GM12873 (cell line): ENCODE measurements at regions not wholly inside any gene's neighbourhood (a gene's known extent, or its start where the extent isn't known, plus 50 kb on each side); places are given as distances from the start of the nearest gene placed in this dataset.

ENCODE experiments used
- TF ChIP-seq, protein P1 (sequence below): IDR thresholded peaks from 2 replicates; pipeline ENCODE4 v1.5.1; 2012; ENCODE audit warnings: low read depth, mild to moderate bottlenecking, moderate library complexity, low read length, control low read depth; ENCODE audit not compliant: insufficient read depth; ENCODE audit errors: missing control alignments

DNA sequence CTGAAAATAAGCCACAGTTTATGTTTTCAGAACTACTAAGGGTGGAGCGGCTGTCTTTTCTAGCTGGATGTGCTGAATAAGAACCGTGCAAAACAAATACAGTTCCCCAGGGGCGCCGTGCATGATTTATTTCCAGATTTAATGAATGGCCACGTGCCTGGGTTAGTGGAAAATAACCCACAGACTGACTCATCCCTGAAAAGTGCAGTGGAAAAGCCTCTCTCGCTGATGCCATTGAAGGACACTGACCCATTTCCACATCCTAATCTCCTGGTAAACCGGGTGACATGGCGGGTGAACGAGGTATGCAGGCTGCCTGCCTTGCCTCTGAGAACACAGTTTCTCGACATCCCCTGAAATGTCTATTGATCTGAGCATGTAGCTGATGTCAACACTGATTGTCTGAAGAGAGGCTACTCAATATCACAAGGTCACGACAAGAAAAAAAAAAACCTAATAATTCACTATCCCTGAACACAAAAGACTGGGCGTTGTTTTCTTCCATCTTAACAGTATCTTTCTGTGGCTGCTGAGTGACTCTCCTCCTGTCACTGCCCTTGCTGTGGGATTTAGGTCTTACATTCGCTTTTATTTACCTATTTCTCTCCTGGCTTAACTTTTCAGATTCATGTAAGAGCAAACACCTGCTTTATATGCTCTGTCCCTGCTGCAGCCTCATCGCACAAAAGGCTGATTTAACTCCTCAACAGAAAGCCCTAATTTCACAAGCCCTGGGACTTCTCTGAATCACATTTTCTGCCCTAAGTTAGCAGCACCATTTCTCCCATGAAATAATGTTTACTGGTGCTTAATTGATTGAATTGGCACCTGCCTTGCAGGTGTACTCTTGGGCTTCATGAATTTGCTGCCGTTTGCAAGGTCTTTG, 76.9 kb upstream of the SCOC start:
- TF ChIP-seq, protein P1, sequence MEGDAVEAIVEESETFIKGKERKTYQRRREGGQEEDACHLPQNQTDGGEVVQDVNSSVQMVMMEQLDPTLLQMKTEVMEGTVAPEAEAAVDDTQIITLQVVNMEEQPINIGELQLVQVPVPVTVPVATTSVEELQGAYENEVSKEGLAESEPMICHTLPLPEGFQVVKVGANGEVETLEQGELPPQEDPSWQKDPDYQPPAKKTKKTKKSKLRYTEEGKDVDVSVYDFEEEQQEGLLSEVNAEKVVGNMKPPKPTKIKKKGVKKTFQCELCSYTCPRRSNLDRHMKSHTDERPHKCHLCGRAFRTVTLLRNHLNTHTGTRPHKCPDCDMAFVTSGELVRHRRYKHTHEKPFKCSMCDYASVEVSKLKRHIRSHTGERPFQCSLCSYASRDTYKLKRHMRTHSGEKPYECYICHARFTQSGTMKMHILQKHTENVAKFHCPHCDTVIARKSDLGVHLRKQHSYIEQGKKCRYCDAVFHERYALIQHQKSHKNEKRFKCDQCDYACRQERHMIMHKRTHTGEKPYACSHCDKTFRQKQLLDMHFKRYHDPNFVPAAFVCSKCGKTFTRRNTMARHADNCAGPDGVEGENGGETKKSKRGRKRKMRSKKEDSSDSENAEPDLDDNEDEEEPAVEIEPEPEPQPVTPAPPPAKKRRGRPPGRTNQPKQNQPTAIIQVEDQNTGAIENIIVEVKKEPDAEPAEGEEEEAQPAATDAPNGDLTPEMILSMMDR, result no peak

DNA sequence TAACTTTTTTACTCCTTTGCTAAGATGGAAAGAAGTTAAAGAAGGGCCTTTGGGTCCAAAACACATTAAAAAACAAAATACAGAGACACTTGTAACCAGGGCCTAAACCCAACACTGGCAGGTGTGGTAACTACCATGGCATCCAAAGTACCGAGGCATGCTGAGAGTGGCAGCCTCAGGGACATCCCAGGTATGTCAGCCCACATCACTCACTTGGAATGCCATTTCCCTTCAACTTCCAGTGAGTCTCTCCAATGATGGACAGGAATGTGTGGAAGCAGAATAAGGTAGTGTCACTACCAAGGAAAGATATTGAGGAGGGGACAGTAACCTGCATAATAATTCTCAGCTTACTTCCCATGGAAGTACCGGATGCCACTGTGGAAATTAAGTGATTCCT, 79.5 kb upstream of the SCOC start:
- TF ChIP-seq, protein P1, result no peak

DNA sequence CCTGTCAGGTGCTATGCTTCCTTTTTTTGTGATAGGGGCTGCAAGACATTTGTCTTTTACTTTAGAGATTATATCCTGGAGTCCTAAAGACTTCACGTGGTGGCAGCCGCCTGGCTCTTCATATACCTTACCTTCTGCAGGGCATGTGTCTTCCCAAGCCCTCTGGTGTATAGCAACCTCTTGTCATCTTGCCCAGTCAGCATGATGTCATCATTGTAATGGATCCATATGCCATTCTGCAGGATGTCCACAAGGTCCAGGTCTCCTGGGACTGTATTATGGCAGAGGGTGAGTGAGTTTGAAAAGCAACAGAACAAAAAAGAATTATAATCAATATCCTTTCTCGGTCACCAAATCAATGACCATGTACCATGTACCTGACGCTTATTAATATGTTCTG, 82.2 kb upstream of the SCOC start:
- TF ChIP-seq, protein P1, result no peak

DNA sequence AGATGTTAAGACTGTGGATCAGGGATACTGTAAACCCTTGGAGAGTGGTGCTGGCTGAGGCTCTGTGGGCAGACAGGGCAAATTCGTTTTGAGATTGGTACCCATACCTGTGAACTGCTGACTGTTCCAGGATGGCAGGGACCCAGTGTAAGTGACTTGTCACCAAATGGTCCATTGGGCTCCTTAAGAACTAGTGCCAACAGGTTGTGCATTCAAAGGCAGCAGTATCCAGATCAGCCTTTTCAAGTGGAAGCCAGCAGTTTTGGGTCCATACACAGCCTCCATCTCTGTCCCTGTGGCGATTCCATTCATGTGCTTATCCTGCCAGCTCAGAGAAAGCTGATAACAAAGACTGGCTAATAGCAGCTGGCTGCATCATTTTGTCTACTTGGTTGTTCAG, 84.0 kb upstream of the SCOC start:
- TF ChIP-seq, protein P1, result no peak

DNA sequence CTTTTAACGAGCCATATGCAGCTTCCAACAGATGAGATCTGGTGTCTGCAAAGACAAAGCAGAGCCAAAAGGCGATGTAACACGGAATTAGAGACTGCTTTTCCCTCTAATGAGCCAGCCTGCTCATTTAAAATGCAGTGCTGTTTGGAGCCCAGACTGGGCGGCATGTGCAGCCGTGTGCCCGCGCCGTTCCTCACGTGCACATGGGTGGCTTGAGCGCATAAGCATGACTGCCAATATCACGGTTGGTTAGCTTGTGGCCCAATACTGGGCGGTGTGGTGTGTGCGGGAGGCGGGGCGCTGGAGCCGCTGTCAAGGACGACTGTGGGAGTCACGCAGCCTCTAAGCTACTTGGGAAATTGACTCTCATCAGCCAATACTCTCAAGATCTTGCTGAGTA, 87.0 kb upstream of the SCOC start:
- TF ChIP-seq, protein P1, result no peak

DNA sequence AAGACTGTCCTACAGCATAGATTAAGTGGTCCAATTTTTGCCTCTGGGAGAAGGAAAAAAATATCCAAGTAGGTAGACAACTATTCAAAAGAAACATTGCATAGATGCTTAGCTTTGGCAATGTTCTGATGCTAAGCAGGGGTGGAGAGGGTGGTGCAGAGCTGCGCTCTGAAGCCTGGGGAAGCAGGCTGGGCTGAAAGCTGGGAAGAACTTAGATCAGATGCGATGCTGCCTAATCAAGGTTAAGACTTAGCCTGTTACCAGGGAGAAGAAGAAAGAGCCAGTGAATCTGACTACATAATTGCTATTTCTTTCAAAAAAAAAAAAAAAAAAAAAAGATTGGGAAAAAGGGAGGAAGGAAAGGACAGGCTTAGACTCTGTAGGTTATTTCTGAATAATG, 89.0 kb upstream of the SCOC start:
- TF ChIP-seq, protein P1, result no peak

DNA sequence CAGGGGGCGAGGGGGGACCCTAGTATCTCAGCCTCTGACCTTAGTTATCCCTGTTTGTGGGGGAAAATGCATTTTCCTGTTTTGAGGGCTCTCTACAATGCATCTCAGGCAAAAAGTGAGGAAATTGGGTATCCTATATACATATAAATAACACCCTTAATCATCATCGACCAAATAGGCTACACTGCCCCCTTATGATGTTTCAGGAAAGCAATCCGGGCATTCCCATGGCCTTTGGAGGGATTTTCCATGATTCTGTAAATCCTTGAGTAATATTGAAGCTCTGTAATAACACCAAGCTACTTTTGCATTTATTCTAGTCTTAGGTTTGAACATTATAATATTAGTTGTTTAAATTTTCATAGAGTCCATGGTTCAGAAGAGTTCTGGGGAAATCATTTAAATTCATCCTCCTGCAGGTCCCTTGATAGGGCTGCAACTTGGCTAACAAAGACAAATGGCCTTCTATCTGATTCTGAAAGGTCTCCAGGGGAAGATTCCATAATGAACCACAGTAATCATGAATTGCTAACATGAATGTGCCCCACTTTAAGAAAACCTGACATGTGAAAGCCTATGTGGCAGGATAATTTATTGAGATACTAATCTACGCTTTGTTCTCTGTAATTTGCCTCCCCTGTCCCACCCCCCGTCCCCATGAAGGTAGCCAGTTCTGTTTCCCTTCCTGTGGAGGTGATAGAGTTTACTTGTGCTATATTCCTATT, 91.5 kb upstream of the SCOC start:
- TF ChIP-seq, protein P1, result no peak
